Right lobe of liver (tissue), 6 donors: ENCODE measurements at regions not wholly inside any gene's neighbourhood (a gene's known extent, or its start where the extent isn't known, plus 50 kb on each side); places are given as distances from the start of the nearest gene placed in this dataset.

Experiments
- ATAC-seq, 4 donors: fragments of 200-7000 bp; cut with Tn5 transposase; one replicate each; pipeline ENCODE4 v1.9.1; 2020; ENCODE audit warnings: mild to moderate bottlenecking in 4 of 4, moderate library complexity in 4 of 4
- DNase-seq, 3 donors: peaks; one replicate each; pipeline ENCODE4 v3.0.0-alpha.2; 2020
- H3K27ac ChIP-seq, 3 donors: fragments of 200-600 bp; one replicate each; pipeline ENCODE4 v1.8.0; 2022
- H3K27me3 ChIP-seq, 2 donors: fragments of 200-600 bp; one replicate each; pipeline ENCODE4 v1.8.0; 2022
- H3K36me3 ChIP-seq, 4 donors: fragments of 200-600 bp; sonication (generic) in 1 of 4; one replicate each; pipeline versions ENCODE4 v1.5.1 to v1.8.0; 2017 to 2022; ENCODE audit warnings: control low read depth in 1 of 4
- H3K4me1 ChIP-seq, 4 donors: fragments of 200-600 bp; sonication (generic) in 1 of 4; one replicate each; pipeline versions ENCODE4 v1.5.1 to v1.8.0; 2017 to 2022; ENCODE audit warnings: control low read depth in 1 of 4
- H3K4me3 ChIP-seq, 3 donors: fragments of 200-600 bp; one replicate each; pipeline ENCODE4 v1.8.0; 2022
- H3K9me3 ChIP-seq, 4 donors: fragments of 200-600 bp; sonication (generic) in 1 of 4; one replicate each; pipeline versions ENCODE4 v1.5.1 to v1.8.0; 2017 to 2022; ENCODE audit warnings: control low read depth in 1 of 4
- POLR2A ChIP-seq: fragments of 450-650 bp; IDR thresholded peaks from one replicate; pipeline ENCODE4 v1.6.1; 2017; ENCODE audit warnings: antibody characterized with exemption, mild to moderate bottlenecking
- WGBS: methylation state at CpG from one replicate; pipeline ENCODE4 v1.1.6; 2018; ENCODE audit warnings: low coverage, low lambda C conversion rate; ENCODE audit not compliant: insufficient coverage; ENCODE audit errors: missing lambda C conversion rate; 5-methylcytosine and 5-hydroxymethylcytosine counted together
- intact Hi-C, 2 donors: fragments of 100-400 bp; cut with DNase I; formaldehyde crosslinking; loops; one replicate each; pipeline versions ENCODE4 v1.11.2 to v1.14.1; 2022
- TF ChIP-seq, protein P1 (sequence below), 4 donors: fragments of 200-600 bp in 3 of 4; fragments of 450-650 bp in 1 of 4; IDR thresholded peaks; one replicate each; pipeline versions ENCODE4 v1.5.1 to v1.8.0; 2016 to 2022; ENCODE audit warnings: antibody characterized with exemption in 4 of 4, mild to moderate bottlenecking in 2 of 4
- donor health status: DM: no; HTN: yes; CAD: no.
- donor health status: DM: no; HTN: no; CAD: no.
- donor health status: DM: no; HTN: no; CAD: no.
- donor health status: DM: no; HTN: yes; CAD: no.
- donor health status: DM: no; HTN: yes; CAD: no.

DNA sequence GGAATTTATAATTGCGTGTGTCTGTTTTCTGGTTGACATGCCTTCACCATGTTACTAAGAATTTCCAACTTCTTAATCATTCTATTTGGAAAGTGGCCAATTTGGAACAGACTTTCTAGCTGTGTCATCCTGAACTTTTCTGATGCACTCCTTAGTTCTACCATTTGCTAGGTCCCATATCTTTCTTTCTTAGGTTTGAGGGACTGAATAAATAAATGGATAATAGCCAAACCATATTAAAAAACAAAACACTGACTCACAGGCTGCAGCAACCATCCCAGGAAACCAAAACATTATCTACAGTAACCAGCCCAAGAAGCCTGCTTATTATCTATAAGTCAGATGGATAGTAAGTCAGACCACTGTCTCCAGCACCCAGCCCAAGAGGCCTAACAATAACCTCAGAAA, 57.5 kb upstream of the PLET1 start:
- no peak for ATAC-seq

DNA sequence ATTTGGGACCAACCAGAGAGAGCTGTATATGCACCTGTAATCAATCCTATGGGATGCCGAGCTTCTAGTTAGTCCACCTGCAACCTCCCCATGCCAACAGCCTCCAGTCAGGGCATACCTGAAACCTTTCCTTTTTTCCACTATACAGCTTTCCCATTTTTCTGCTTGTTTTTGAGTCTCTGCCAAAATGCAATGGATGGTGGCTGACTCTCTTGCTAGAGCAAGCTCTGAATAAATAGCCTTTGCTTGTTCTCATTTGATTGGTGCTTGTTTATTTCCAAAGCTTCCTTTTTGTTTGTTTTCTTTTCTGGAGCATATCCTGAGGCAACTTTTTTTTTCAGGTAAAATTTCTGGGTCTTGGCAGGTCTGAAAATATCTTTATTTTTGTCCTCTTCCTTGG, 58.0 kb upstream of the PLET1 start:
- intact Hi-C loops, result no loop called here
- DNase-seq (no peak), ATAC-seq (no peak)
- peak overlapping the region in 1 of 3 donors; percentile 19 for H3K27ac ChIP-seq
- no peak overlapping the region for H3K4me3 ChIP-seq
- WGBS, result no CpG with 5 or more reads among the region's 1 CpG
- no peak for TF ChIP-seq POLR2A
- TF ChIP-seq, protein P1, sequence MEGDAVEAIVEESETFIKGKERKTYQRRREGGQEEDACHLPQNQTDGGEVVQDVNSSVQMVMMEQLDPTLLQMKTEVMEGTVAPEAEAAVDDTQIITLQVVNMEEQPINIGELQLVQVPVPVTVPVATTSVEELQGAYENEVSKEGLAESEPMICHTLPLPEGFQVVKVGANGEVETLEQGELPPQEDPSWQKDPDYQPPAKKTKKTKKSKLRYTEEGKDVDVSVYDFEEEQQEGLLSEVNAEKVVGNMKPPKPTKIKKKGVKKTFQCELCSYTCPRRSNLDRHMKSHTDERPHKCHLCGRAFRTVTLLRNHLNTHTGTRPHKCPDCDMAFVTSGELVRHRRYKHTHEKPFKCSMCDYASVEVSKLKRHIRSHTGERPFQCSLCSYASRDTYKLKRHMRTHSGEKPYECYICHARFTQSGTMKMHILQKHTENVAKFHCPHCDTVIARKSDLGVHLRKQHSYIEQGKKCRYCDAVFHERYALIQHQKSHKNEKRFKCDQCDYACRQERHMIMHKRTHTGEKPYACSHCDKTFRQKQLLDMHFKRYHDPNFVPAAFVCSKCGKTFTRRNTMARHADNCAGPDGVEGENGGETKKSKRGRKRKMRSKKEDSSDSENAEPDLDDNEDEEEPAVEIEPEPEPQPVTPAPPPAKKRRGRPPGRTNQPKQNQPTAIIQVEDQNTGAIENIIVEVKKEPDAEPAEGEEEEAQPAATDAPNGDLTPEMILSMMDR (IDR thresholded peaks at IDR 0.05), result no peak
- no peaks in the 10 kb centered on the region for H3K9me3 ChIP-seq
- H3K27me3 ChIP-seq, result no peaks in the 10 kb centered on the region
- H3K4me1 ChIP-seq, result peaks cover 0 to 33% (median 11%) of the 10 kb centered on the region in 4 donors
- H3K36me3 ChIP-seq, result no peaks in the 10 kb centered on the region

More for the DNA sequence above, 57.5 kb upstream of the PLET1 start:
- Histone ChIP-seq H3K27me3 (no peaks in the 10 kb centered on the region), H3K4me1 (peaks cover 0 to 33% (median 11%) of the 10 kb centered on the region in 4 donors), H3K9me3 (no peaks in the 10 kb centered on the region), H3K27ac (peak overlapping the region in 1 of 3 donors; percentile 19), H3K4me3 (no peak overlapping the region), H3K36me3 (no peaks in the 10 kb centered on the region)
- intact Hi-C loops, result no loop called here
- TF ChIP-seq POLR2A, result no peak
- TF ChIP-seq, protein P1 (IDR thresholded peaks at IDR 0.05), result no peak
- 71% methylated on average over 1 of the region's 1 CpG for WGBS
- DNase-seq, result no peak

DNA sequence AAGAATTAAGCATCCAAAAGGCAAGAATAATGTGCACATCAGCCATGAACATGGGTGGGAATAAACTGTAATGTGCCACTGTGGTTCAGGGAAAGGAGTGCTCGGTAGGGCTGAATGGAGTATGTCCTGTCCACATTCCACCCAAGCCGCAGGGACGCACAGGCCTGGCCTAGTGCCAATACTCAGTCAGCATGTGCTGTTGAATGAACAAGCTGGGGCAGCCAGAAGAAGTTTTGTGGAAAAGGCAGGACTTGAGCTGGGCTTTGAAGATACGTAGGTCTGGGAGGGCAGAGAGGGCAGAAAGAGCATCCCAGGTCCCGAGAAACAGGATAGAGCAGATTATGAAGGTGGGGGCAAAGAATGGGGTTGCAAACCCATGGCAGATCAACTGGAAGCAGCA, 60.0 kb upstream of the PLET1 start:
- DNase-seq (peak; percentile 62 to 81 (median 74)), ATAC-seq (peak; percentile 25 to 48 (median 34))
- Histone ChIP-seq H3K4me1 (peaks cover 0 to 33% (median 11%) of the 10 kb centered on the region in 4 donors), H3K4me3 (no peak overlapping the region), H3K36me3 (no peaks in the 10 kb centered on the region), H3K27ac (peak overlapping the region; percentile 63 to 95 (median 94)), H3K27me3 (no peaks in the 10 kb centered on the region), H3K9me3 (no peaks in the 10 kb centered on the region)
- intact Hi-C loops, result no loop called here
- TF ChIP-seq, protein P1 (IDR thresholded peaks at IDR 0.05), result no peak
- TF ChIP-seq POLR2A, result no peak
- 21% methylated on average over 5 of the region's 5 CpGs for WGBS

- peak; percentile 87 to 96 (median 92) for DNase-seq
- H3K9me3 ChIP-seq, result no peaks in the 10 kb centered on the region
- peak overlapping the region; percentile 77 to 95 (median 94) for H3K27ac ChIP-seq
- no peaks in the 10 kb centered on the region for H3K36me3 ChIP-seq
- H3K27me3 ChIP-seq, result no peaks in the 10 kb centered on the region
- peak; percentile 86 to 91 (median 87) for ATAC-seq
- TF ChIP-seq, protein P1 (IDR thresholded peaks at IDR 0.05), result no peak
- peak; percentile 58 for TF ChIP-seq POLR2A
- H3K4me1 ChIP-seq, result peaks cover 0 to 33% (median 11%) of the 10 kb centered on the region in 4 donors
- intact Hi-C loops, result no loop called here
- no peak overlapping the region for H3K4me3 ChIP-seq
- WGBS, result 3% methylated on average over 3 of the region's 8 CpGs
Observed at GRCh38 chr11:112321501-112322172, 61.0 kb upstream of the PLET1 start.
